Thyroid gland (tissue), 4 donors: ENCODE measurements at regions not wholly inside any gene's neighbourhood (a gene's known extent, or its start where the extent isn't known, plus 50 kb on each side); places are given as distances from the start of the nearest gene placed in this dataset.
"Not testable (repeated sequence)": the region's sequence is repeated elsewhere in the genome, so short reads cannot be mapped to it uniquely, and the experiment has no call there.

Experiments used
- CTCF ChIP-seq, 6 experiments: fragments of 200-600 bp in 3 of 6; fragments of 450-650 bp in 3 of 6; sonication (generic) in 3 of 6; IDR thresholded peaks; one replicate each; pipeline ENCODE4 v1.5.1; 2016 to 2019; ENCODE audit warnings: antibody characterized with exemption in 6 of 6, mild to moderate bottlenecking in 2 of 6, inconsistent platforms in 1 of 6, moderate library complexity in 1 of 6
- POLR2A ChIP-seq, 2 donors: fragments of 450-650 bp; IDR thresholded peaks; one replicate each; pipeline ENCODE4 v1.6.1; 2017; ENCODE audit warnings: antibody characterized with exemption in 2 of 2, mild to moderate bottlenecking in 2 of 2, moderate library complexity in 1 of 2

- not testable (repeated sequence) for TF ChIP-seq CTCF, POLR2A (IDR thresholded peaks at IDR 0.05)
Observed at GRCh38 chrX:18068045-18068444, 152.6 kb downstream of the BEND2 start.
